AG09309 (cell line): ENCODE measurements at regions not wholly inside any gene's neighbourhood (a gene's known extent, or its start where the extent isn't known, plus 50 kb on each side); places are given as distances from the start of the nearest gene placed in this dataset.

Source experiments
- DNase-seq: peaks from one replicate; pipeline ENCODE4 v3.0.0-alpha.2; 2010; ENCODE audit warnings: low read depth
- H3K4me3 ChIP-seq: 2 replicates; pipeline ENCODE4 v1.5.1; 2011; ENCODE audit warnings: mild to moderate bottlenecking, low read depth, low read length, moderate library complexity; ENCODE audit not compliant: control insufficient read depth
- CTCF ChIP-seq: IDR thresholded peaks from 2 replicates; pipeline ENCODE4 v1.5.1; 2011; ENCODE audit warnings: mild to moderate bottlenecking, low read depth, low read length, inconsistent platforms; ENCODE audit not compliant: insufficient read depth, control insufficient read depth; ENCODE audit errors: missing control alignments

- no peak for DNase-seq
- no peak for TF ChIP-seq CTCF
- H3K4me3 ChIP-seq = no peak overlapping the region
These were observed 339.2 kb upstream of the KAZN start for GRCh38 chr1:14259191-14259757.

GRCh38 chr1:14260480-14260879, 338.0 kb upstream of the KAZN start:
- TF ChIP-seq CTCF = no peak
- DNase-seq = no peak
- H3K4me3 ChIP-seq = no peak overlapping the region

- TF ChIP-seq CTCF = no peak
- no peak for DNase-seq
- no peak overlapping the region for H3K4me3 ChIP-seq
These were observed 337.1 kb upstream of the KAZN start for GRCh38 chr1:14261395-14261794.

GRCh38 chr1:14262637-14263036, 335.8 kb upstream of the KAZN start:
- DNase-seq = no peak
- no peak for TF ChIP-seq CTCF
- H3K4me3 ChIP-seq = no peak overlapping the region

- DNase-seq = no peak
- H3K4me3 ChIP-seq = no peak overlapping the region
- TF ChIP-seq CTCF = no peak
These were observed 335.3 kb upstream of the KAZN start for GRCh38 chr1:14263225-14263624.

GRCh38 chr1:14263671-14264070, 334.8 kb upstream of the KAZN start:
- no peak overlapping the region for H3K4me3 ChIP-seq
- no peak for TF ChIP-seq CTCF
- DNase-seq = no peak

GRCh38 chr1:14265495-14265894, 333.0 kb upstream of the KAZN start:
- no peak for DNase-seq
- H3K4me3 ChIP-seq = no peak overlapping the region
- no peak for TF ChIP-seq CTCF
